ENCODE measurements at regions not wholly inside any gene's neighbourhood (a gene's known extent, or its start where the extent isn't known, plus 50 kb on each side); places are given as distances from the start of the nearest gene placed in this dataset.

- Mint-ChIP-seq H3K9me3 (ENCODE audit: insufficient read depth) (no peaks in the 10 kb centered on the region), H3K4me3 (no peak overlapping the region), H3K4me1 (ENCODE audit: low read depth) (no peaks in the 10 kb centered on the region), H3K27me3 (ENCODE audit: low read depth) (peaks cover 7% of the 10 kb centered on the region), H3K27ac (no peak overlapping the region), H3K36me3 (ENCODE audit: low read depth) (no peaks in the 10 kb centered on the region)
- ATAC-seq (no peak), DNase-seq (no peak)
- ChIA-PET POLR2A (no interaction called here), CTCF (no interaction called here)
These were observed 63.1 kb upstream of the FRY start for GRCh38 chr13:31968473-31968872.

- no peak for DNase-seq
- peaks cover 7% of the 10 kb centered on the region for H3K27me3 Mint-ChIP-seq (ENCODE audit: low read depth)
- no peaks in the 10 kb centered on the region for H3K4me1 Mint-ChIP-seq (ENCODE audit: low read depth)
- no peaks in the 10 kb centered on the region for H3K36me3 Mint-ChIP-seq (ENCODE audit: low read depth)
- ChIA-PET CTCF (interaction anchor here (1.4 kb wide), 1 partner anchor 60 kb away, joined by 3 read pairs; no protein-coding TSS in a partner anchor), POLR2A (no interaction called here)
- no peaks in the 10 kb centered on the region for H3K9me3 Mint-ChIP-seq (ENCODE audit: insufficient read depth)
- no peak overlapping the region for H3K27ac Mint-ChIP-seq
- H3K4me3 Mint-ChIP-seq: no peak overlapping the region
- ATAC-seq: no peak
These were observed 61.2 kb upstream of the FRY start for GRCh38 chr13:31970231-31970930.

GRCh38 chr13:31972453-31972852, 59.1 kb upstream of the FRY start:
- Mint-ChIP-seq H3K4me1 (ENCODE audit: low read depth) (no peaks in the 10 kb centered on the region), H3K36me3 (ENCODE audit: low read depth) (no peaks in the 10 kb centered on the region), H3K27ac (no peak overlapping the region), H3K9me3 (ENCODE audit: insufficient read depth) (no peaks in the 10 kb centered on the region), H3K4me3 (no peak overlapping the region), H3K27me3 (ENCODE audit: low read depth) (peaks cover 5% of the 10 kb centered on the region)
- ATAC-seq: no peak
- CTCF ChIA-PET: no interaction called here
- POLR2A ChIA-PET: no interaction called here
- DNase-seq: no peak

GRCh38 chr13:31978021-31978420, 53.6 kb upstream of the FRY start:
- Mint-ChIP-seq H3K4me3 (no peak overlapping the region), H3K9me3 (ENCODE audit: insufficient read depth) (no peaks in the 10 kb centered on the region), H3K36me3 (ENCODE audit: low read depth) (no peaks in the 10 kb centered on the region), H3K27ac (no peak overlapping the region), H3K27me3 (ENCODE audit: low read depth) (no peaks in the 10 kb centered on the region), H3K4me1 (ENCODE audit: low read depth) (no peaks in the 10 kb centered on the region)
- DNase-seq (no peak), ATAC-seq (no peak)
- ChIA-PET POLR2A (no interaction called here), CTCF (no interaction called here)

GRCh38 chr13:31980830-31981229, 50.7 kb upstream of the FRY start:
- Mint-ChIP-seq H3K4me1 (ENCODE audit: low read depth) (no peaks in the 10 kb centered on the region), H3K27me3 (ENCODE audit: low read depth) (no peaks in the 10 kb centered on the region), H3K36me3 (ENCODE audit: low read depth) (no peaks in the 10 kb centered on the region), H3K9me3 (ENCODE audit: insufficient read depth) (no peaks in the 10 kb centered on the region), H3K27ac (no peak overlapping the region), H3K4me3 (no peak overlapping the region)
- DNase-seq (no peak), ATAC-seq (no peak)
- ChIA-PET POLR2A (no interaction called here), CTCF (no interaction called here)

Measured in activated CD8-positive, alpha-beta T cell treated with anti-CD3 and anti-CD28 coated beads, Interleukin-2, amount 10 ng/mL, durations not matched to agents 7 days and 5 days (primary cell).